ENCODE measurements at regions not wholly inside any gene's neighbourhood (a gene's known extent, or its start where the extent isn't known, plus 50 kb on each side); places are given as distances from the start of the nearest gene placed in this dataset.
A peak's percentile ranks its signal among the peaks of the same experiment; 100 is the strongest.

GRCh38 chr13:73404581-73404980, 345.8 kb downstream of the KLF5 start:
- no peak overlapping the region for H3K27ac ChIP-seq
- DNase-seq = no peak
- no peak for ATAC-seq
- peaks cover 6% of the 10 kb centered on the region for H3K4me1 ChIP-seq
- no peak for TF ChIP-seq POLR2A (IDR thresholded peaks at IDR 0.05)
- TF ChIP-seq CTCF (IDR thresholded peaks at IDR 0.05) = no peak
- no peak overlapping the region for H3K4me3 ChIP-seq
- no peaks in the 10 kb centered on the region for H3K36me3 ChIP-seq (replicated peaks in 1 of 2; ENCODE audit: insufficient read depth in 1 of 2, low read depth in 2 of 2)
- 24 to 37% methylated on average over 2 of the region's 2 CpGs for WGBS, 2 donors
- no peaks in the 10 kb centered on the region for H3K27me3 ChIP-seq
- intact Hi-C loops (cut with DNase I) = no loop called here
- H3K9me3 ChIP-seq = no peaks in the 10 kb centered on the region

- Histone ChIP-seq H3K4me3 (no peak overlapping the region), H3K27me3 (no peaks in the 10 kb centered on the region), H3K36me3 (replicated peaks in 1 of 2; ENCODE audit: insufficient read depth in 1 of 2, low read depth in 2 of 2) (no peaks in the 10 kb centered on the region), H3K4me1 (peaks cover 13% of the 10 kb centered on the region), H3K9me3 (no peaks in the 10 kb centered on the region), H3K27ac (no peak overlapping the region)
- DNase-seq (no peak), ATAC-seq (no peak)
- no peak for TF ChIP-seq POLR2A (IDR thresholded peaks at IDR 0.05)
- TF ChIP-seq CTCF (IDR thresholded peaks at IDR 0.05) = no peak
- intact Hi-C loops (cut with DNase I) = no loop called here
- 52 to 65% methylated on average over 1 of the region's 1 CpG for WGBS, 2 donors
Measured at GRCh38 chr13:73403355-73404120, 344.7 kb downstream of the KLF5 start.

GRCh38 chr13:73401769-73402168, 343.0 kb downstream of the KLF5 start:
- TF ChIP-seq CTCF (IDR thresholded peaks at IDR 0.05) = peak in 3 of 7 experiments; percentile 23 to 34 (median 25)
- no peak for TF ChIP-seq POLR2A (IDR thresholded peaks at IDR 0.05)
- Histone ChIP-seq H3K27me3 (no peaks in the 10 kb centered on the region), H3K4me1 (peaks cover 13% of the 10 kb centered on the region), H3K4me3 (no peak overlapping the region), H3K27ac (no peak overlapping the region), H3K36me3 (replicated peaks in 1 of 2; ENCODE audit: insufficient read depth in 1 of 2, low read depth in 2 of 2) (no peaks in the 10 kb centered on the region), H3K9me3 (no peaks in the 10 kb centered on the region)
- DNase-seq (no peak), ATAC-seq (no peak)
- 49 to 58% methylated on average over 2 of the region's 2 CpGs for WGBS, 2 donors
- intact Hi-C loops (cut with DNase I) = no loop called here

- Histone ChIP-seq H3K27me3 (no peaks in the 10 kb centered on the region), H3K4me3 (no peak overlapping the region), H3K9me3 (no peaks in the 10 kb centered on the region), H3K27ac (no peak overlapping the region), H3K4me1 (peaks cover 13% of the 10 kb centered on the region), H3K36me3 (replicated peaks in 1 of 2; ENCODE audit: insufficient read depth in 1 of 2, low read depth in 2 of 2) (no peaks in the 10 kb centered on the region)
- ATAC-seq (no peak), DNase-seq (peak in 2 of 4 donors; percentile 8 to 15)
- 63 to 65% methylated on average over 10 of the region's 10 CpGs for WGBS, 2 donors
- intact Hi-C loops (cut with DNase I) = no loop called here
- TF ChIP-seq POLR2A (IDR thresholded peaks at IDR 0.05) = no peak
- no peak for TF ChIP-seq CTCF (IDR thresholded peaks at IDR 0.05)
Measured at GRCh38 chr13:73399347-73400216, 340.8 kb downstream of the KLF5 start.

All from body of pancreas (tissue), 4 donors.